Breast epithelium (tissue), 4 donors: ENCODE measurements at regions not wholly inside any gene's neighbourhood (a gene's known extent, or its start where the extent isn't known, plus 50 kb on each side); places are given as distances from the start of the nearest gene placed in this dataset.

Experiments
- DNase-seq, 2 donors: peaks; one replicate each; pipeline ENCODE4 v3.0.0-alpha.2; 2019; ENCODE audit warnings: low spot score in 2 of 2
- H3K27ac ChIP-seq, 2 donors: fragments of 200-600 bp; sonication (generic) in 1 of 2; one replicate each; pipeline ENCODE4 v1.5.1; 2016 to 2019; ENCODE audit warnings: mild to moderate bottlenecking in 1 of 2
- H3K27me3 ChIP-seq, 2 donors: fragments of 200-600 bp; sonication (generic) in 1 of 2; one replicate each; pipeline versions ENCODE4 v1.5.1 to v1.6.0; 2017 to 2019; ENCODE audit warnings: control low read depth in 1 of 2, mild to moderate bottlenecking in 1 of 2
- H3K36me3 ChIP-seq: fragments of 200-600 bp; one replicate; pipeline ENCODE4 v1.5.1; 2019
- H3K4me1 ChIP-seq, 2 donors: fragments of 200-600 bp; sonication (generic); one replicate each; pipeline ENCODE4 v1.5.1; 2016 to 2019; ENCODE audit warnings: control low read depth in 1 of 2
- H3K4me3 ChIP-seq, 3 donors: fragments of 200-600 bp; sonication (generic); 1 replicate in 2 of 3; 2 replicates in 1 of 3; pipeline ENCODE4 v1.5.1; 2016 to 2019; ENCODE audit warnings: mild to moderate bottlenecking in 3 of 3, moderate library complexity in 2 of 3
- H3K9me3 ChIP-seq, 2 donors: fragments of 200-600 bp; sonication (generic) in 1 of 2; one replicate each; pipeline ENCODE4 v1.5.1; 2016 to 2019; ENCODE audit warnings: control low read depth in 1 of 2
- CTCF ChIP-seq, 3 donors: fragments of 450-650 bp; IDR thresholded peaks; one replicate each; pipeline ENCODE4 v1.5.1; 2016 to 2017; ENCODE audit warnings: antibody characterized with exemption in 3 of 3, mild to moderate bottlenecking in 3 of 3, moderate library complexity in 3 of 3
- POLR2A ChIP-seq: fragments of 450-650 bp; IDR thresholded peaks from one replicate; pipeline ENCODE4 v1.6.1; 2016; ENCODE audit warnings: antibody characterized with exemption, mild to moderate bottlenecking, moderate library complexity
- POLR2AphosphoS5 ChIP-seq, 3 donors: sonication (generic); formaldehyde crosslinking; IDR thresholded peaks; one replicate each; pipeline ENCODE4 v1.6.1; 2017; ENCODE audit warnings: antibody characterized with exemption in 3 of 3
- intact Hi-C: fragments of 100-400 bp; cut with DNase I; formaldehyde crosslinking; loops from one replicate; pipeline ENCODE4 v1.15.1; 2023; ENCODE audit warnings: low total_unique reads

- Histone ChIP-seq H3K4me3 (no peak overlapping the region), H3K9me3 (no peaks in the 10 kb centered on the region), H3K36me3 (no peaks in the 10 kb centered on the region), H3K27ac (no peak overlapping the region), H3K4me1 (no peaks in the 10 kb centered on the region), H3K27me3 (no peaks in the 10 kb centered on the region)
- intact Hi-C loops, result no loop called here
- no peak for DNase-seq
- TF ChIP-seq POLR2A, result no peak
- no peak for TF ChIP-seq CTCF (IDR thresholded peaks at IDR 0.05)
- no peak for TF ChIP-seq POLR2AphosphoS5 (IDR thresholded peaks at IDR 0.05)
Observed at GRCh38 chr6:164929408-164929977, 379.9 kb downstream of the C6orf118 start.

- H3K36me3 ChIP-seq, result no peaks in the 10 kb centered on the region
- H3K4me3 ChIP-seq, result no peak overlapping the region
- no peaks in the 10 kb centered on the region for H3K9me3 ChIP-seq
- no peak for TF ChIP-seq POLR2AphosphoS5 (IDR thresholded peaks at IDR 0.05)
- no peak for TF ChIP-seq CTCF (IDR thresholded peaks at IDR 0.05)
- H3K27me3 ChIP-seq, result no peaks in the 10 kb centered on the region
- DNase-seq, result no peak
- no peak overlapping the region for H3K27ac ChIP-seq
- intact Hi-C loops, result no loop called here
- H3K4me1 ChIP-seq, result no peaks in the 10 kb centered on the region
Observed at GRCh38 chr6:164928728-164929407, 380.5 kb downstream of the C6orf118 start.

- DNase-seq, result no peak
- TF ChIP-seq POLR2AphosphoS5 (IDR thresholded peaks at IDR 0.05) (no peak), CTCF (IDR thresholded peaks at IDR 0.05) (no peak), POLR2A (no peak)
- Histone ChIP-seq H3K27me3 (no peaks in the 10 kb centered on the region), H3K27ac (no peak overlapping the region), H3K4me1 (no peaks in the 10 kb centered on the region), H3K4me3 (no peak overlapping the region), H3K9me3 (no peaks in the 10 kb centered on the region), H3K36me3 (no peaks in the 10 kb centered on the region)
- intact Hi-C loops, result no loop called here
Observed at GRCh38 chr6:164928057-164928727, 381.2 kb downstream of the C6orf118 start.

- H3K4me1 ChIP-seq, result no peaks in the 10 kb centered on the region
- no peak overlapping the region for H3K27ac ChIP-seq
- no peaks in the 10 kb centered on the region for H3K36me3 ChIP-seq
- intact Hi-C loops, result no loop called here
- H3K27me3 ChIP-seq, result no peaks in the 10 kb centered on the region
- peak; percentile 58 to 64 for DNase-seq
- TF ChIP-seq POLR2AphosphoS5 (IDR thresholded peaks at IDR 0.05), result no peak
- peak; percentile 52 to 89 (median 88) for TF ChIP-seq CTCF (IDR thresholded peaks at IDR 0.05)
- peak overlapping the region in 1 of 3 donors; percentile 24 for H3K4me3 ChIP-seq
- no peaks in the 10 kb centered on the region for H3K9me3 ChIP-seq
Observed at GRCh38 chr6:164927288-164928056, 381.9 kb downstream of the C6orf118 start.
